Heart right ventricle (tissue), 16 donors: ENCODE measurements at regions not wholly inside any gene's neighbourhood (a gene's known extent, or its start where the extent isn't known, plus 50 kb on each side); places are given as distances from the start of the nearest gene placed in this dataset.

Source experiments
- ATAC-seq, 8 donors: fragments of 200-7000 bp; cut with Tn5 transposase; one replicate each; pipeline ENCODE4 v1.9.1; 2020; ENCODE audit warnings: mild to moderate bottlenecking in 8 of 8, moderate library complexity in 8 of 8, moderate number of reproducible peaks in 1 of 8
- DNase-seq, 2 donors: peaks; one replicate each; pipeline ENCODE4 v3.0.0-alpha.2; 2020
- H3K27ac ChIP-seq, 10 donors: fragments of 200-600 bp; sonication (generic) in 2 of 10; one replicate each; pipeline versions ENCODE4 v1.5.0 to v1.8.0; 2020 to 2022; ENCODE audit warnings: mild to moderate bottlenecking in 3 of 10
- H3K27me3 ChIP-seq, 7 donors: fragments of 200-600 bp; one replicate each; pipeline ENCODE4 v1.8.0; 2021 to 2022; ENCODE audit warnings: mild to moderate bottlenecking in 2 of 7
- H3K36me3 ChIP-seq, 9 donors: fragments of 200-600 bp; sonication (generic) in 1 of 9; one replicate each; pipeline versions ENCODE4 v1.5.0 to v1.8.0; 2020 to 2022; ENCODE audit warnings: mild to moderate bottlenecking in 2 of 9
- H3K4me1 ChIP-seq, 9 donors: fragments of 200-600 bp; sonication (generic) in 1 of 9; one replicate each; pipeline versions ENCODE4 v1.5.0 to v1.8.0; 2020 to 2022; ENCODE audit warnings: mild to moderate bottlenecking in 4 of 9
- H3K4me3 ChIP-seq, 10 donors: fragments of 200-600 bp; sonication (generic) in 2 of 10; one replicate each; pipeline versions ENCODE4 v1.5.0 to v1.8.0; 2020 to 2022; ENCODE audit warnings: mild to moderate bottlenecking in 7 of 10, moderate library complexity in 2 of 10
- H3K9me3 ChIP-seq, 11 donors: fragments of 200-600 bp in 10 of 11; sonication (generic) in 2 of 11; one replicate each; pipeline versions ENCODE4 v1.5.0 to v1.8.0; 2013 to 2022; ENCODE audit warnings: mild to moderate bottlenecking in 2 of 11, control low read depth in 1 of 11, moderate library complexity in 1 of 11
- WGBS, 2 donors: extraction: QIAGEN DNeasy Blood & Tissue Kit; methylation state at CpG; one replicate each; pipeline ENCODE4 v1.1.7; 2013; ENCODE audit warnings: inconsistent platforms in 1 of 2; 5-methylcytosine and 5-hydroxymethylcytosine counted together
- intact Hi-C, 10 donors: fragments of 100-400 bp; cut with DNase I; formaldehyde crosslinking; loops; one replicate each; pipeline versions ENCODE4 v1.11.1 to v1.14.2; 2022
- TF ChIP-seq, protein P1 (sequence below), 9 donors: fragments of 200-600 bp; sonication (generic) in 2 of 9; IDR thresholded peaks; one replicate each; pipeline versions ENCODE4 v1.5.0 to v1.8.0; 2021 to 2022; ENCODE audit warnings: antibody characterized with exemption in 9 of 9, mild to moderate bottlenecking in 5 of 9, moderate library complexity in 1 of 9
- donor health status: Arrhythmogenic right ventricular cardiomyopathy.
- donor health status: ischemic (EF 13 %, LVEDD 7.1; RV severe dilation, severe dysfunction).
- donor health status: healthy with polysubstance abuse.
- donor health status: DM: no; HTN: yes; CAD: no.
- donor health status: DM: no; HTN: no; CAD: no.
- donor health status: ischemic (EF 25% LVEDD 6.9; RV normal size, moderate dysfunction).
- donor health status: ischemic (EF 25% LVEDD 5.7; RV mildly dilated, moderate dysfunction).
- donor health status: healthy.
- donor health status: DM: yes; HTN: yes; CAD: no.
- donor health status: Ischemic cardiomyopathy.
- donor health status: ischemic (EF 35%, LVEDD 5.7; RV mildly dilated, moderate dysfunction).
- donor health status: nonischemic (EF 11% LVEDD 7.7; RV severe dilation, severe dysfunction).
- donor health status: DM: yes; HTN: yes; CAD: no.
- donor health status: PGD.
- donor health status: ischemic (EF 29% LVEDD 5.4; RV normal size, mild dysfunction).
- donor health status: nonischemic (EF 23%, LVEDD 6.1; RV moderate dilation, normal function).

- intact Hi-C loops: no loop called here
- no peaks in the 10 kb centered on the region for H3K4me1 ChIP-seq
- WGBS, 2 donors: 77 to 85% methylated on average over 5 of the region's 5 CpGs
- H3K9me3 ChIP-seq: no peaks in the 10 kb centered on the region
- DNase-seq: no peak
- TF ChIP-seq, protein P1, sequence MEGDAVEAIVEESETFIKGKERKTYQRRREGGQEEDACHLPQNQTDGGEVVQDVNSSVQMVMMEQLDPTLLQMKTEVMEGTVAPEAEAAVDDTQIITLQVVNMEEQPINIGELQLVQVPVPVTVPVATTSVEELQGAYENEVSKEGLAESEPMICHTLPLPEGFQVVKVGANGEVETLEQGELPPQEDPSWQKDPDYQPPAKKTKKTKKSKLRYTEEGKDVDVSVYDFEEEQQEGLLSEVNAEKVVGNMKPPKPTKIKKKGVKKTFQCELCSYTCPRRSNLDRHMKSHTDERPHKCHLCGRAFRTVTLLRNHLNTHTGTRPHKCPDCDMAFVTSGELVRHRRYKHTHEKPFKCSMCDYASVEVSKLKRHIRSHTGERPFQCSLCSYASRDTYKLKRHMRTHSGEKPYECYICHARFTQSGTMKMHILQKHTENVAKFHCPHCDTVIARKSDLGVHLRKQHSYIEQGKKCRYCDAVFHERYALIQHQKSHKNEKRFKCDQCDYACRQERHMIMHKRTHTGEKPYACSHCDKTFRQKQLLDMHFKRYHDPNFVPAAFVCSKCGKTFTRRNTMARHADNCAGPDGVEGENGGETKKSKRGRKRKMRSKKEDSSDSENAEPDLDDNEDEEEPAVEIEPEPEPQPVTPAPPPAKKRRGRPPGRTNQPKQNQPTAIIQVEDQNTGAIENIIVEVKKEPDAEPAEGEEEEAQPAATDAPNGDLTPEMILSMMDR (IDR thresholded peaks at IDR 0.05): no peak
- ATAC-seq: no peak
- no peaks in the 10 kb centered on the region for H3K36me3 ChIP-seq
- H3K4me3 ChIP-seq: no peak overlapping the region
- H3K27ac ChIP-seq: no peak overlapping the region
- no peaks in the 10 kb centered on the region for H3K27me3 ChIP-seq
Measured at GRCh38 chr4:77393996-77394395, 211.6 kb upstream of the CXCL13 start.

DNA sequence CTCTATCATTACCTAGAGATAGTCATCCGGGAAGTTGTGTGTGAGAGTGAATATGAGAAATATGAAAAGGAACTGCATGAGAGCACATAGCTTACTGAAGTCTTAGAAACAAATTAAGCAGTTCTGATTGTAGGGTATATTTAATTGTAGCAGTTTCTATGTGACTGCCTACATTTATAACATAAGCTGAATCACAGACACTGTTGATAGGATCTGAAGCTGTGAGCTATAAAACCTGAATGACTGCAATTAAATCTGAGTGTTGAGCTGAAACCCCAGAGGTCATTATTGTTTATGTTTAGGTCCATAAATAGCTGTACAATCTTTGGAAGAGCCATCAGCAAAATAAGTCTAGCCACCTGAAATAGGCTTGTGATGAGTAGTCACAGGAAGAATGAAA, 210.1 kb upstream of the CXCL13 start:
- intact Hi-C loops: no loop called here
- Histone ChIP-seq H3K27ac (no peak overlapping the region), H3K9me3 (no peaks in the 10 kb centered on the region), H3K4me1 (no peaks in the 10 kb centered on the region), H3K4me3 (no peak overlapping the region), H3K36me3 (no peaks in the 10 kb centered on the region), H3K27me3 (no peaks in the 10 kb centered on the region)
- ATAC-seq (no peak), DNase-seq (no peak)
- 60 to 78% methylated on average over 1 of the region's 1 CpG for WGBS, 2 donors
- TF ChIP-seq, protein P1 (IDR thresholded peaks at IDR 0.05): no peak

- Histone ChIP-seq H3K27ac (no peak overlapping the region), H3K9me3 (no peaks in the 10 kb centered on the region), H3K4me3 (no peak overlapping the region), H3K27me3 (peaks cover 0 to 5% (median 0%) of the 10 kb centered on the region in 7 donors), H3K36me3 (no peaks in the 10 kb centered on the region), H3K4me1 (no peaks in the 10 kb centered on the region)
- DNase-seq (no peak), ATAC-seq (no peak)
- 96 to 100% methylated on average over 1 of the region's 1 CpG for WGBS, 2 donors
- TF ChIP-seq, protein P1 (IDR thresholded peaks at IDR 0.05): no peak
- intact Hi-C loops: no loop called here
Measured at GRCh38 chr4:77398256-77398655, 207.4 kb upstream of the CXCL13 start.

DNA sequence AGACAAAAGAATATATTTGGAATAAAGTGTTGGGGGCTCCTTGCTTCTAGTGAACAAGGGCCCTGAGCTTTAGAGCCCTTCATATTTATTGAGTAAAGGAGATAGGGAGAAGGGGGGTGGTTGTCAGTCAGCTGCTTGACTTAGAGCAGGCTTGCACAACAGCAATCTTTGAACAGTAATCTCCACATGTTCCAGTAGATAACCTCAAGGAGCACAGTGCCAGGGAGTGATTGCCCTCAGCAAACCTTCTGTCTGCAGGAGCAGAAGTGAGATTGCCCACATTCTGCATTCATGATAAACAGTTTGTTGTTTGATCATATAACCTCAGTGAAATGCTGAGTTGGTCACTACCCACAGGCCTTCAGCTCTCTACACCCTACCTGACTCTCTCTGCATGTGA, 205.8 kb upstream of the CXCL13 start:
- H3K27me3 ChIP-seq: peaks cover 0 to 10% (median 0%) of the 10 kb centered on the region in 7 donors
- DNase-seq: no peak
- no peak for ATAC-seq
- no peaks in the 10 kb centered on the region for H3K4me1 ChIP-seq
- H3K27ac ChIP-seq: no peak overlapping the region
- no peaks in the 10 kb centered on the region for H3K36me3 ChIP-seq
- no peaks in the 10 kb centered on the region for H3K9me3 ChIP-seq
- H3K4me3 ChIP-seq: no peak overlapping the region
- TF ChIP-seq, protein P1 (IDR thresholded peaks at IDR 0.05): no peak
- intact Hi-C loops: no loop called here

GRCh38 chr4:77413766-77414165, 191.9 kb upstream of the CXCL13 start:
- Histone ChIP-seq H3K4me3 (no peak overlapping the region), H3K9me3 (no peaks in the 10 kb centered on the region), H3K27me3 (peaks cover 0 to 8% (median 0%) of the 10 kb centered on the region in 7 donors), H3K4me1 (no peaks in the 10 kb centered on the region), H3K27ac (no peak overlapping the region), H3K36me3 (no peaks in the 10 kb centered on the region)
- 28 to 42% methylated on average over 3 of the region's 3 CpGs for WGBS, 2 donors
- ATAC-seq (no peak), DNase-seq (no peak)
- TF ChIP-seq, protein P1 (IDR thresholded peaks at IDR 0.05): no peak
- intact Hi-C loops: no loop called here
